HEK293 (cell line): ENCODE measurements at regions not wholly inside any gene's neighbourhood (a gene's known extent, or its start where the extent isn't known, plus 50 kb on each side); places are given as distances from the start of the nearest gene placed in this dataset.

ENCODE experiments used
- CTCF ChIP-seq: fragments of 450-650 bp; formaldehyde crosslinking; IDR thresholded peaks from 2 replicates; pipeline ENCODE4 v1.5.1; 2016; ENCODE audit warnings: missing biosample characterization, missing genetic modification characterization
- EGR2 ChIP-seq: fragments of 450-650 bp; formaldehyde crosslinking; IDR thresholded peaks from 2 replicates; pipeline ENCODE4 v1.5.1; 2016; ENCODE audit warnings: low read depth, missing biosample characterization, missing genetic modification characterization
- REST ChIP-seq: fragments of 450-650 bp; formaldehyde crosslinking; IDR thresholded peaks from 2 replicates; pipeline ENCODE4 v1.5.1; 2016; ENCODE audit warnings: missing biosample characterization, missing genetic modification characterization
- TCF7L2 ChIP-seq: IDR thresholded peaks from 2 replicates; pipeline ENCODE4 v1.6.1; 2011; ENCODE audit warnings: low read depth, mild to moderate bottlenecking, inconsistent platforms, low read length, moderate library complexity, borderline replicate concordance
- ZNF10 ChIP-seq: fragments of 450-650 bp; formaldehyde crosslinking; IDR thresholded peaks from 2 replicates; pipeline ENCODE4 v1.5.1; 2017; ENCODE audit warnings: missing biosample characterization, missing genetic modification characterization
- ZNF133 ChIP-seq: fragments of 450-650 bp; formaldehyde crosslinking; IDR thresholded peaks from 2 replicates; pipeline ENCODE4 v1.5.1; 2016; ENCODE audit warnings: missing biosample characterization, missing genetic modification characterization
- ZNF280D ChIP-seq: fragments of 450-650 bp; formaldehyde crosslinking; IDR thresholded peaks from 2 replicates; pipeline ENCODE4 v1.5.1; 2016; ENCODE audit warnings: missing biosample characterization, missing genetic modification characterization
- ZNF37A ChIP-seq: fragments of 450-650 bp; IDR thresholded peaks from 2 replicates; pipeline ENCODE4 v1.5.1; 2018; ENCODE audit warnings: missing biosample characterization, missing genetic modification characterization
- ZSCAN18 ChIP-seq: fragments of 450-650 bp; formaldehyde crosslinking; IDR thresholded peaks from 2 replicates; pipeline ENCODE4 v1.5.1; 2016; ENCODE audit warnings: missing biosample characterization, missing genetic modification characterization
- ZSCAN30 ChIP-seq: fragments of 450-650 bp; IDR thresholded peaks from 2 replicates; pipeline ENCODE4 v1.5.1; 2018; ENCODE audit warnings: missing biosample characterization, mild to moderate bottlenecking, missing genetic modification characterization, moderate library complexity

GRCh38 chr10:9419757-9420156 lies 1365.3 kb downstream of the GATA3 start:
- TF ChIP-seq ZNF37A (tag by site-specific recombination) (no peak), ZNF10 (tag by site-specific recombination) (no peak), CTCF (no peak), ZNF280D (tag by site-specific recombination) (no peak), REST (tag by site-specific recombination) (no peak), ZSCAN18 (tag by site-specific recombination) (no peak), ZSCAN30 (tag by site-specific recombination) (no peak), EGR2 (tag by site-specific recombination) (no peak), ZNF133 (tag by site-specific recombination) (no peak), TCF7L2 (no peak)
